ENCODE measurements at regions not wholly inside any gene's neighbourhood (a gene's known extent, or its start where the extent isn't known, plus 50 kb on each side); places are given as distances from the start of the nearest gene placed in this dataset.

DNA sequence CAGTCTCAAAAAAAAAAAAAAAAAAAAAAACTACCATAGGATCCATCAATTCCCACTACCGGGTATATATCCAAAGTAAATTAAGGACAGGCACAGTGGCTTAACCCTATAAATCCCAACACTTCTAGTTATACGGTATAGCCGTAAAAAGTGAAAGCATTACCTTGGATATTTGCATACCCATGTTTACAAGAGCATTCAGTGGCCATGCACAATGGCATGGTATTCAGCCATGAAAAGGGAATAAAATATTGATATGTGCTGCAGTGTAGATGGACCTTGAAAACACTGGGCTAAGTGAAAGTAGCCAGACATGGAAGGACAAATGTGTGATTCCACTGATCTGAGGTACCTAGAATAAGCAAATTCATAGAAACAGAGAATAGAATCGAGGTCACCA, 111.8 kb upstream of the CAB39 start:
- no peak for TF ChIP-seq ZFP3 (CRISPR knock-in tag; IDR thresholded peaks at IDR 0.05)
- TF ChIP-seq, protein P1, sequence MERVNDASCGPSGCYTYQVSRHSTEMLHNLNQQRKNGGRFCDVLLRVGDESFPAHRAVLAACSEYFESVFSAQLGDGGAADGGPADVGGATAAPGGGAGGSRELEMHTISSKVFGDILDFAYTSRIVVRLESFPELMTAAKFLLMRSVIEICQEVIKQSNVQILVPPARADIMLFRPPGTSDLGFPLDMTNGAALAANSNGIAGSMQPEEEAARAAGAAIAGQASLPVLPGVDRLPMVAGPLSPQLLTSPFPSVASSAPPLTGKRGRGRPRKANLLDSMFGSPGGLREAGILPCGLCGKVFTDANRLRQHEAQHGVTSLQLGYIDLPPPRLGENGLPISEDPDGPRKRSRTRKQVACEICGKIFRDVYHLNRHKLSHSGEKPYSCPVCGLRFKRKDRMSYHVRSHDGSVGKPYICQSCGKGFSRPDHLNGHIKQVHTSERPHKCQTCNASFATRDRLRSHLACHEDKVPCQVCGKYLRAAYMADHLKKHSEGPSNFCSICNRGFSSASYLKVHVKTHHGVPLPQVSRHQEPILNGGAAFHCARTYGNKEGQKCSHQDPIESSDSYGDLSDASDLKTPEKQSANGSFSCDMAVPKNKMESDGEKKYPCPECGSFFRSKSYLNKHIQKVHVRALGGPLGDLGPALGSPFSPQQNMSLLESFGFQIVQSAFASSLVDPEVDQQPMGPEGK (CRISPR knock-in tag; IDR thresholded peaks at IDR 0.05; ENCODE audit: borderline replicate concordance): no peak
- TF ChIP-seq, protein P2, sequence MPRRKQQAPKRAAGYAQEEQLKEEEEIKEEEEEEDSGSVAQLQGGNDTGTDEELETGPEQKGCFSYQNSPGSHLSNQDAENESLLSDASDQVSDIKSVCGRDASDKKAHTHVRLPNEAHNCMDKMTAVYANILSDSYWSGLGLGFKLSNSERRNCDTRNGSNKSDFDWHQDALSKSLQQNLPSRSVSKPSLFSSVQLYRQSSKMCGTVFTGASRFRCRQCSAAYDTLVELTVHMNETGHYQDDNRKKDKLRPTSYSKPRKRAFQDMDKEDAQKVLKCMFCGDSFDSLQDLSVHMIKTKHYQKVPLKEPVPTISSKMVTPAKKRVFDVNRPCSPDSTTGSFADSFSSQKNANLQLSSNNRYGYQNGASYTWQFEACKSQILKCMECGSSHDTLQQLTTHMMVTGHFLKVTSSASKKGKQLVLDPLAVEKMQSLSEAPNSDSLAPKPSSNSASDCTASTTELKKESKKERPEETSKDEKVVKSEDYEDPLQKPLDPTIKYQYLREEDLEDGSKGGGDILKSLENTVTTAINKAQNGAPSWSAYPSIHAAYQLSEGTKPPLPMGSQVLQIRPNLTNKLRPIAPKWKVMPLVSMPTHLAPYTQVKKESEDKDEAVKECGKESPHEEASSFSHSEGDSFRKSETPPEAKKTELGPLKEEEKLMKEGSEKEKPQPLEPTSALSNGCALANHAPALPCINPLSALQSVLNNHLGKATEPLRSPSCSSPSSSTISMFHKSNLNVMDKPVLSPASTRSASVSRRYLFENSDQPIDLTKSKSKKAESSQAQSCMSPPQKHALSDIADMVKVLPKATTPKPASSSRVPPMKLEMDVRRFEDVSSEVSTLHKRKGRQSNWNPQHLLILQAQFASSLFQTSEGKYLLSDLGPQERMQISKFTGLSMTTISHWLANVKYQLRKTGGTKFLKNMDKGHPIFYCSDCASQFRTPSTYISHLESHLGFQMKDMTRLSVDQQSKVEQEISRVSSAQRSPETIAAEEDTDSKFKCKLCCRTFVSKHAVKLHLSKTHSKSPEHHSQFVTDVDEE (CRISPR knock-in tag; IDR thresholded peaks at IDR 0.05): no peak
- no peak for TF ChIP-seq ARNTL (CRISPR knock-in tag; IDR thresholded peaks at IDR 0.05; ENCODE audit: borderline replicate concordance, low read depth)
- no peak for TF ChIP-seq OSR1 (CRISPR knock-in tag; IDR thresholded peaks at IDR 0.05)
- TF ChIP-seq, protein P3, sequence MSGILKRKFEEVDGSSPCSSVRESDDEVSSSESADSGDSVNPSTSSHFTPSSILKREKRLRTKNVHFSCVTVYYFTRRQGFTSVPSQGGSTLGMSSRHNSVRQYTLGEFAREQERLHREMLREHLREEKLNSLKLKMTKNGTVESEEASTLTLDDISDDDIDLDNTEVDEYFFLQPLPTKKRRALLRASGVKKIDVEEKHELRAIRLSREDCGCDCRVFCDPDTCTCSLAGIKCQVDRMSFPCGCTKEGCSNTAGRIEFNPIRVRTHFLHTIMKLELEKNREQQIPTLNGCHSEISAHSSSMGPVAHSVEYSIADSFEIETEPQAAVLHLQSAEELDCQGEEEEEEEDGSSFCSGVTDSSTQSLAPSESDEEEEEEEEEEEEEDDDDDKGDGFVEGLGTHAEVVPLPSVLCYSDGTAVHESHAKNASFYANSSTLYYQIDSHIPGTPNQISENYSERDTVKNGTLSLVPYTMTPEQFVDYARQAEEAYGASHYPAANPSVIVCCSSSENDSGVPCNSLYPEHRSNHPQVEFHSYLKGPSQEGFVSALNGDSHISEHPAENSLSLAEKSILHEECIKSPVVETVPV (CRISPR knock-in tag; IDR thresholded peaks at IDR 0.05): no peak

All from SK-N-SH treated with all-trans-retinoic acid at 6 μM for 48 hours (cell line).